Activated naive CD8-positive, alpha-beta T cell treated with anti-CD3 and anti-CD28 coated beads for 36 hours (primary cell): ENCODE measurements at regions not wholly inside any gene's neighbourhood (a gene's known extent, or its start where the extent isn't known, plus 50 kb on each side); places are given as distances from the start of the nearest gene placed in this dataset.

Source experiments
- DNase-seq: peaks from one replicate; pipeline ENCODE4 v3.0.0; 2021
- H3K27ac Mint-ChIP-seq: one replicate; pipeline ENCODE4 v1.8.0; 2022; ENCODE audit warnings: mild to moderate bottlenecking, moderate library complexity, mixed read lengths
- H3K27me3 Mint-ChIP-seq: one replicate; pipeline ENCODE4 v1.8.0; 2022; ENCODE audit warnings: mild to moderate bottlenecking, mixed read lengths
- H3K36me3 Mint-ChIP-seq: one replicate; pipeline ENCODE4 v1.8.0; 2021; ENCODE audit warnings: mild to moderate bottlenecking, mixed read lengths
- H3K4me1 Mint-ChIP-seq: one replicate; pipeline ENCODE4 v1.8.0; 2021; ENCODE audit warnings: mixed read lengths
- H3K4me3 Mint-ChIP-seq: one replicate; pipeline ENCODE4 v1.8.0; 2022; ENCODE audit warnings: mild to moderate bottlenecking, moderate library complexity, mixed read lengths
- H3K9me3 Mint-ChIP-seq: one replicate; pipeline ENCODE4 v1.8.0; 2022; ENCODE audit warnings: mixed read lengths

DNA sequence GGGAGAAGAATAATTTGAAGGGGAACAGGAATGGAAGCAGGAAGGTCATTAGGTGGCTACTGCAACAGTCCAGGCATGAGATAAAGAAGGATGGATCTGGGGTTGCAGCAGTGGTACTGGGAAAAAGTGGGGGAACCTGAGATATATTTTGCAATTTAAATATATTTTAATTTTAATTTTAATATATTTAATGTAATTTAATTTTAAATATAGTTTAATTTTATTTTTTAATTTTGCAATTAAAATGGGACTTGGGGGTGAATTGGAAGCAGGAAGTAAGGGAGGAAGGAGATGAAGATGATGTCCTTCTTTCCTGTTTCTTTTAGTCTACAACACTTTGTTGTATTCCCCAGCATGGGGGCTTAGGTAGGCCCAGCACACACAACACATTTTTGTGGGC, 369.8 kb downstream of the GADD45G start:
- no peaks in the 10 kb centered on the region for H3K36me3 Mint-ChIP-seq
- no peak overlapping the region for H3K4me3 Mint-ChIP-seq
- H3K27me3 Mint-ChIP-seq: peaks cover 16% of the 10 kb centered on the region
- no peaks in the 10 kb centered on the region for H3K9me3 Mint-ChIP-seq
- H3K27ac Mint-ChIP-seq: no peak overlapping the region
- DNase-seq: no peak
- H3K4me1 Mint-ChIP-seq: peaks cover 6% of the 10 kb centered on the region

- no peak for DNase-seq
- H3K4me3 Mint-ChIP-seq: no peak overlapping the region
- peaks cover 4% of the 10 kb centered on the region for H3K4me1 Mint-ChIP-seq
- no peak overlapping the region for H3K27ac Mint-ChIP-seq
- no peaks in the 10 kb centered on the region for H3K36me3 Mint-ChIP-seq
- peaks cover 14% of the 10 kb centered on the region for H3K27me3 Mint-ChIP-seq
- no peaks in the 10 kb centered on the region for H3K9me3 Mint-ChIP-seq
Observed at GRCh38 chr9:89975024-89975423, 370.2 kb downstream of the GADD45G start.

GRCh38 chr9:89975630-89976029, 370.8 kb downstream of the GADD45G start:
- H3K27ac Mint-ChIP-seq: no peak overlapping the region
- H3K36me3 Mint-ChIP-seq: no peaks in the 10 kb centered on the region
- H3K9me3 Mint-ChIP-seq: no peaks in the 10 kb centered on the region
- peaks cover 18% of the 10 kb centered on the region for H3K27me3 Mint-ChIP-seq
- DNase-seq: no peak
- no peak overlapping the region for H3K4me3 Mint-ChIP-seq
- H3K4me1 Mint-ChIP-seq: peaks cover 4% of the 10 kb centered on the region

DNA sequence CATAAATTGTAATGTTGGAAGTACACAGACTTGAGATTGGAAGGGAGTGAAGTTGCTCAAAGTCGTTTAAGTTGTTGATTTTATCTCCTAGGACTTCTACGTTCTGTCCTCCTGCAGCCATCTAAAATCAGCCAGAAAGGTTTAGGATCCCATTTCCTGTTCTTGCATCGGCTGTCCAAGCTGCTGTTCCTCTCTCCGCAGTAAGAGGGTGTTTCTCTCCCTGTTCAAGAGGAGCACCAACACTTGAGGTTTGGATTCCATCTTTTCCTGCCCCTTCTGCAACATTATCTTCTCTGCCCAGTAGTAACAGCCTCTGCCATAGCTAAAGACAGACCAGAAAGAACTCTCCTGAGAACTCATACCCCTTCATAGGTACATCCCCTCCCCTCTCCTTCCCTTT, 373.4 kb downstream of the GADD45G start:
- no peak overlapping the region for H3K27ac Mint-ChIP-seq
- peaks cover 28% of the 10 kb centered on the region for H3K27me3 Mint-ChIP-seq
- peaks cover 5% of the 10 kb centered on the region for H3K9me3 Mint-ChIP-seq
- H3K4me3 Mint-ChIP-seq: no peak overlapping the region
- no peak for DNase-seq
- H3K4me1 Mint-ChIP-seq: peaks cover 6% of the 10 kb centered on the region
- peaks cover 2% of the 10 kb centered on the region for H3K36me3 Mint-ChIP-seq

DNA sequence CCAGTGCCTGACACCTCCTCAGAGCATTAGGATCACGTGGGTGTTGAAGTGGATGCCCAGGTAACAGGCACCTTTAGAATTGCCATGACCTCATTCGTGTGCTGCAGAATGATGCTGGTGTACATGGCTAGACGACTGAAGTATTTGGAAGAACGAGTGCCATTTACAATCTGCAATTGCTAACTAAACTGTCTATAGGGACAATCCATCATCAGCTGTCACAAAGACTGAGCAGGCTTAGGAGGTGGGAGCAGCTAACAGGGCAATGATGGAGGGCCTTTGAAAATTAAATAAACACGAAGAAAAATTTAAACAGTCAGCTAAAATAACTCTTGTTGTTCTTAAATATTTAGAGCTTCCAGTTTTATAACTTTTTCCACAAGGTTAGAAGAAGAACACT, 375.8 kb downstream of the GADD45G start:
- H3K9me3 Mint-ChIP-seq: peaks cover 12% of the 10 kb centered on the region
- H3K4me1 Mint-ChIP-seq: peaks cover 30% of the 10 kb centered on the region
- H3K27me3 Mint-ChIP-seq: peaks cover 28% of the 10 kb centered on the region
- H3K36me3 Mint-ChIP-seq: peaks cover 8% of the 10 kb centered on the region
- DNase-seq: no peak
- no peak overlapping the region for H3K27ac Mint-ChIP-seq
- no peak overlapping the region for H3K4me3 Mint-ChIP-seq

DNA sequence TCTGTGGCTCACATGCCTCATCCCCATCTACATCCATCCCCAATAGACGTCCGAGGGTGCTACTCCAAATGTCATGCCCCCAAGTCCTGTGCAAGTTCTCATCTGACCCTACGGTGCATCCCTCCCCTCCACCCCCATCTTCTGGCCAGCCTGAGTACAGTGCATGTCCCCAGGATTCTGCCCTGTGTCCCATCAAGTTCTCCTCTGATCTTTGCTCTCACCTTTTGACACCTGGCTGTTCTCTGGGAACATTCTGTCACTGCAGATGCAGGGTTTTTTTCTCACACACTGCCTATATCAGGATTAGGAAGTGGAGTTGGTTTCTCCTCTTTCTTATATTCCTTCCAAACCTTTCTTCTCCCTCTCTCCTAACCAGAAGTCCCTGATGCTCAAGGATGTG, 377.2 kb downstream of the GADD45G start:
- H3K27me3 Mint-ChIP-seq: peaks cover 31% of the 10 kb centered on the region
- H3K9me3 Mint-ChIP-seq: peaks cover 12% of the 10 kb centered on the region
- H3K4me1 Mint-ChIP-seq: peaks cover 31% of the 10 kb centered on the region
- H3K36me3 Mint-ChIP-seq: peaks cover 10% of the 10 kb centered on the region
- DNase-seq: no peak
- no peak overlapping the region for H3K4me3 Mint-ChIP-seq
- no peak overlapping the region for H3K27ac Mint-ChIP-seq

GRCh38 chr9:89983411-89983810, 378.6 kb downstream of the GADD45G start:
- Mint-ChIP-seq H3K27me3 (peaks cover 37% of the 10 kb centered on the region), H3K36me3 (peaks cover 10% of the 10 kb centered on the region), H3K4me3 (no peak overlapping the region), H3K9me3 (peaks cover 12% of the 10 kb centered on the region), H3K4me1 (peaks cover 31% of the 10 kb centered on the region), H3K27ac (peak overlapping the region; percentile 88)
- no peak for DNase-seq

GRCh38 chr9:89984214-89984613, 379.4 kb downstream of the GADD45G start:
- Mint-ChIP-seq H3K27ac (peak overlapping the region; percentile 88), H3K4me1 (peaks cover 31% of the 10 kb centered on the region), H3K4me3 (no peak overlapping the region), H3K36me3 (peaks cover 10% of the 10 kb centered on the region), H3K27me3 (peaks cover 29% of the 10 kb centered on the region), H3K9me3 (peaks cover 12% of the 10 kb centered on the region)
- no peak for DNase-seq

GRCh38 chr9:89985068-89985467, 380.3 kb downstream of the GADD45G start:
- Mint-ChIP-seq H3K4me3 (no peak overlapping the region), H3K27ac (peak overlapping the region; percentile 88)
- no peak for DNase-seq

GRCh38 chr9:89986190-89986589, 381.4 kb downstream of the GADD45G start:
- Mint-ChIP-seq H3K27me3 (peaks cover 22% of the 10 kb centered on the region), H3K4me3 (no peak overlapping the region), H3K4me1 (peaks cover 31% of the 10 kb centered on the region), H3K36me3 (peaks cover 10% of the 10 kb centered on the region), H3K27ac (no peak overlapping the region), H3K9me3 (peaks cover 12% of the 10 kb centered on the region)
- no peak for DNase-seq

More at GRCh38 chr9:89985068-89985467, 380.3 kb downstream of the GADD45G start:
- peaks cover 31% of the 10 kb centered on the region for H3K4me1 Mint-ChIP-seq
- peaks cover 25% of the 10 kb centered on the region for H3K27me3 Mint-ChIP-seq
- peaks cover 12% of the 10 kb centered on the region for H3K9me3 Mint-ChIP-seq
- H3K36me3 Mint-ChIP-seq: peaks cover 10% of the 10 kb centered on the region

- peaks cover 22% of the 10 kb centered on the region for H3K4me1 Mint-ChIP-seq
- H3K27me3 Mint-ChIP-seq: peaks cover 11% of the 10 kb centered on the region
- H3K36me3 Mint-ChIP-seq: peaks cover 8% of the 10 kb centered on the region
- DNase-seq: no peak
- H3K9me3 Mint-ChIP-seq: peaks cover 7% of the 10 kb centered on the region
- no peak overlapping the region for H3K27ac Mint-ChIP-seq
- H3K4me3 Mint-ChIP-seq: no peak overlapping the region
Observed at GRCh38 chr9:89988458-89988857, 383.6 kb downstream of the GADD45G start.

DNA sequence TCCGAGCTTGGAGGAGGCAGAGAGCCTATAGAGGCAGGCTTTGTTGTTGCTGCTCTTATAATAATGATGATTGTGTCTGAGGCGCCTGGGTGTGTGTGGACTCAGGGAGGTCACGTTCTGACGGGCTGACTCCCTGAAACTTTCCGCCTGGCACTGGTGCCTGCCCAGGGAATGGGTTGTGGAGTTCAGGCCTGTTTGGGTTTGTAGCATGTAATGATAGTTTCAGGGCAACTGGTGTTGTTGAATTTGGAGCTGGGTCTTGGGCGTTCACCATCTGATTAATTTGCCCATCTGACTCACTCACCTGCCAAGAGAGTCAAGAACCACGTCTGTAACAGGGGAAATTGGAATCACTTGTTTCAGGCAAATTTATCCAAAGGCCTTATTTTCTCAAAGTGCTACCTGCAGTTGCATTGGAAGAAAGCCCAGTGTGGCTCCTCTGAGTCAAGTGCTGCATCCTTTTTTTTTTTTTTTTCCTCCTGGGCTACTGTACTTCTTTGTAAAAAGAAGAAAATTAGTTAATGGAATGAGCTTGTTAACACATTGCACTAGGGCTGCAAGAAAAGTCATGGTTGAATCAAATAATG, 386.5 kb downstream of the GADD45G start:
- Mint-ChIP-seq H3K4me1 (no peaks in the 10 kb centered on the region), H3K36me3 (peaks cover 2% of the 10 kb centered on the region), H3K9me3 (no peaks in the 10 kb centered on the region), H3K27me3 (peaks cover 11% of the 10 kb centered on the region), H3K4me3 (no peak overlapping the region), H3K27ac (no peak overlapping the region)
- DNase-seq: no peak

DNA sequence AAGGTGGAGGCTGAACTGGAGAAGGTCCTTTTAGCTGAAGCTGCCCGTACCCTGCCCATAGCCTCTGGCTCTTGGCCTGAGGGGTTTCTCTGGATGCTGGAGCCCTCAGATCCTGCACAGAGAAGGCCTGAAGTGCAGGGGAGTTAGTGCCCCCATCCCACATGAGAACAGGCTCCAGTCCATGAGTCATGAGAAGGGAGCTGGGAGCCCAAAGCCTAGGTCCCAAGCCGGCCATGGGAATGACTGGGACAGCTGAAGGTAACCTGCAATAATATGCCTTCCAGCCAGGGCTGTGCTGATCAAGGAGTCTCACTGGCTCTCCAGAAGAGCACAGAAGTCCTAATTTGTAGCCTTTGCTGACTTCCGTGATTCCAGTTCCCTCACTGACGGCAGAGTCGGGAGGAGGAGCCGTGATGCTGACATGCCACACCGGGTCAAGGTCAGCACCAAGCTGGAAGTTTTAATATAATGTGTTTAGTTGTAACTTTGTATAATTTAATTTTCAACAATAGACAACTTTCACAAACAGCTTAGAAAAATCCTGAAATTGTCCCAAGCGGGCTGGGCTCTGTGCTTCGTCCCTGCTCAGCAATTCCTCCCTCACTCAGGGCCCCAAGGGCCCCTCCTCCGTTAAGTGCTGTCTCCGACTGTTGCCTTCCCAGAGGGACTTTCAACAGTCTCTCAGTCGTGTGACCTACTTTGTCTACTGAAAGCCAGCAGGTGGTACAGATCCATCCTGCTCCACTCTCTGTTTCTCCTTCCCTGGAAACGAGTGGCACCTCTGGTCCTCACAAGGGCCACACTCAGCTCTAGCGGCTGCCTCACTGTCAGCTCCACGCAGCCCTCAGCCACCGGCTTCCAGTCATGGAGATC, 387.8 kb downstream of the GADD45G start:
- Mint-ChIP-seq H3K27me3 (peaks cover 3% of the 10 kb centered on the region), H3K4me3 (no peak overlapping the region), H3K27ac (no peak overlapping the region), H3K4me1 (no peaks in the 10 kb centered on the region), H3K36me3 (no peaks in the 10 kb centered on the region), H3K9me3 (no peaks in the 10 kb centered on the region)
- DNase-seq: no peak

DNA sequence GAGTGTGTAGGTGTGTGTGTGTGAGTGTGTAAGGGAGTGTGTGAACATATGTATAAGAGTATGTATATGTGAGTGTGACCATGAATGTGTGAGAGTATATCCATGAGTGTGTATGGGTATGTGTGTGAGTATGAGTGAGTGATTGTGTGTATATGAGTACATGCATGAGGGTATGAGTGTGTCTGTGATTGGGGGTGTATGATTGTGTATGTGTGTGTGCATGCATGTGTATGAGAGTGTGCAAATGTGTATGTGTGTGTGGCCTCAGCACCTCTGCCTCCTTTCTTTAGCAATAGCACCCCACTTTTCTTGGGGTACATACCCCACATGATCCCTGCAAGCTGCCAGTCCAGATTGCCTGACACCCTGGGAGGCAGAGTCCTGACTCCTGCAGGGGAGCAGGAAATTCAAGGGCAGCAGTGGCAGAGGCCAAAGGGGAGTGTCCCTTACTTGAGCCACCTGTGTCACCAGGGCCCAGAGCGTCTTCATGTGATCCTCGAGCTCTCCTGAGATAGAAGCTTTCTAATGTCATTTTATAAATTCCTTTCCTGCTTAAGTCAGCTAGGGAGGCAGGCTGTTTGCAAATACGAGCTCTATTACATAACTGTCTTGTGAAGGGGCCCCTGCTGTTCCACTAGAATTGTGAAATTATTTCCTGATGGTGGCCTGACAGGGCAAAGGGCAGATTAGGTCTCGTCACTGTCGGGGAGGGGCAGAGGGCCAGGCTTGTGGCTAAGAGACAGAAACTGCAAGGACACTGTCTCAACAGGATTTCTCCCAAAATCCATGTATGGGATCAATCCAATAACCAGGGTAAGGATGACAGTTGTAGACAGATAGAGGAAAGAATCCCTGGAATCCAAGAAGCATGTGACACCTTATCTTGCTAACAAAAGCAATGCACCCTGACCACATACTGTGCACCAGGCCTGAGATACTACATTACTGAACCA, 389.1 kb downstream of the GADD45G start:
- Mint-ChIP-seq H3K4me3 (no peak overlapping the region), H3K27ac (no peak overlapping the region)

More for the DNA sequence above, 389.1 kb downstream of the GADD45G start:
- peaks cover 3% of the 10 kb centered on the region for H3K4me1 Mint-ChIP-seq
- no peaks in the 10 kb centered on the region for H3K36me3 Mint-ChIP-seq
- no peaks in the 10 kb centered on the region for H3K27me3 Mint-ChIP-seq
- no peaks in the 10 kb centered on the region for H3K9me3 Mint-ChIP-seq
- DNase-seq: no peak
